GM19463 (cell line): ENCODE measurements at regions not wholly inside any gene's neighbourhood (a gene's known extent, or its start where the extent isn't known, plus 50 kb on each side); places are given as distances from the start of the nearest gene placed in this dataset.
"Not testable (repeated sequence)": the region's sequence is repeated elsewhere in the genome, so short reads cannot be mapped to it uniquely, and the experiment has no call there.

Experiments used
- ATAC-seq: cut with Tn5 transposase; IDR thresholded peaks from one replicate; pipeline ENCODE4 v1.9.1; 2021; ENCODE audit warnings: mild to moderate bottlenecking, moderate library complexity; ENCODE audit not compliant: unreplicated experiment

- ATAC-seq, result no peak
These were observed 151.7 kb downstream of the THBS2 start for GRCh38 chr6:169101981-169102380.

- ATAC-seq, result no peak
These were observed 152.4 kb downstream of the THBS2 start for GRCh38 chr6:169101036-169101805.

GRCh38 chr6:169099411-169100202 lies 154.0 kb downstream of the THBS2 start:
- no peak for ATAC-seq

DNA sequence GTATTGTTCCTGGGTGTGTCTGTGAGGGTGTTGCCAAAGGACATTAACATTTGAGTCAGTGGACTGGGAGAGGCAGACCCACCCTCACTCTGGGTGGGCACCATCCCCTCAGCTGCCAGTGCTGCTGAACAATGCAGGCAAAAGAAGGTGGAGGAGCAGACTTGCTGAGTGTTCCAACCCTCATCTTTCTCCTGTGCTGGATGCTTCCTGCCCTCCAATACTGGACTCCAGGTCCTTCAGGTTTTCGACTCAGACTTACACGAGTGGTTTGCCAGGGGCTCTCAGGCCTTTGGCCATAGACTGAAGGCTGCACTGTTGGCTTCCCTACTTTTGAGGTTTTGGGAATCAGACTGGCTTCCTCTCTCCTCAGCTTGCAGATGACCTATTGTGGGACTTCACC lies 155.0 kb downstream of the THBS2 start:
- not testable (repeated sequence) for ATAC-seq

- no peak for ATAC-seq
These were observed 155.5 kb downstream of the THBS2 start for GRCh38 chr6:169098116-169098515.

GRCh38 chr6:169097381-169097959 lies 156.2 kb downstream of the THBS2 start:
- ATAC-seq, result no peak

DNA sequence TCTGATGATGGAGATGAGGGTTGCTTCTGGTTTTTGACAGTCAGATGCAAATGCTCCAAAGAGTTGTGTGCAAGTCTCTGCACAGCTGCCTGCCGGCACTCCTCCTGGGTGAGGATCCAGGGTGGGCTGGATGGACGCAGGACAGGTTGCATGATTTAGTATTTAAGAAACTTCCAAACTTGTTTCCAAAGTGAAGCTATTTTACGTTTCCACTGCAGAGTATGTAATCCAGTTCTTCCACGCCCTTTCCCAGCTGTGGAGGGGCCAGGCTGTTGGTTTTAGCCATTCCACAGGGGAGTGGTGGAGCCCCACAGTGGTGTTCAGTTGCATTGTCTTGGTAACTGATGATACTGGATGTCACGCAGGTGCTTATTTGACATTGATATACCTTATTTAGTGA lies 157.3 kb downstream of the THBS2 start:
- ATAC-seq, result no peak

DNA sequence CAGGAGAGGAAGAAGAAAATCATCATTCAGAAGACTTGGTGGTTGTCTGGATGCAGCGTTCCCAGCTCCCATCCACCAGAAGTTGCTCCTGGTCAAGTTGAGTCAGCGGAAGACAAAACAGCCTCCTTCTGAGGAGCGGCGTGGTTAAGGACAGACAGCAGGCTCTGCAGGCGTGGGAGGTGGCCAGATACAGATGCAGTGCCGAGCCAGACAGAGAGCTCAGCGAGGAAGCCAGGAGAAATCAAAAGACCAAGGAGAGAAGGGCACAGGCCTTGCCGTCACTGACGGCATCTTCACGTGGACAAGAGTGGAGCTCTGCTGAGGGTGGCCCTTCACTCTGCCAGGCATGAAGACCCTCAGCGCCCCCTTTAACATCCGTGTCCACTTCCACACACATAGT lies 158.5 kb downstream of the THBS2 start:
- no peak for ATAC-seq

DNA sequence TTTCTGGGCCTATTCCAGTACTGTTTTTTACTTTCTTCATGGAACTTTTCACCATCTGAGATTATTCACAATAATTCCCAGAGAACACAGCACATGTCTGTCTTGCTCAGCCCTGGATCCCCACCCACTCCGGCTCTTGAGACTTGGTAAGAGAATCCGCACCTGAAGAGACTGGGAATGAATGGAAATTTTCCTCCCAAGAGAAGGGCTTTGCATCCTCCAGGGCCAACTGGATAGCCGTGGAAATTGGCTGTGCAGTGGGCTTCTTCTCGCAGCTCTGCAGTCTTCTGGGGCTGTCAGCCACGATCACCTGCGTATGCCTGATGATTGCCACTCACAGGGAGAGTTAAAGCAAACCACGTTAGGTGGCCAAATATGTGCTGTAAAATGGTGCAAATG lies 159.1 kb downstream of the THBS2 start:
- ATAC-seq, result no peak

- ATAC-seq, result no peak
These were observed 159.7 kb downstream of the THBS2 start for GRCh38 chr6:169093770-169094551.

DNA sequence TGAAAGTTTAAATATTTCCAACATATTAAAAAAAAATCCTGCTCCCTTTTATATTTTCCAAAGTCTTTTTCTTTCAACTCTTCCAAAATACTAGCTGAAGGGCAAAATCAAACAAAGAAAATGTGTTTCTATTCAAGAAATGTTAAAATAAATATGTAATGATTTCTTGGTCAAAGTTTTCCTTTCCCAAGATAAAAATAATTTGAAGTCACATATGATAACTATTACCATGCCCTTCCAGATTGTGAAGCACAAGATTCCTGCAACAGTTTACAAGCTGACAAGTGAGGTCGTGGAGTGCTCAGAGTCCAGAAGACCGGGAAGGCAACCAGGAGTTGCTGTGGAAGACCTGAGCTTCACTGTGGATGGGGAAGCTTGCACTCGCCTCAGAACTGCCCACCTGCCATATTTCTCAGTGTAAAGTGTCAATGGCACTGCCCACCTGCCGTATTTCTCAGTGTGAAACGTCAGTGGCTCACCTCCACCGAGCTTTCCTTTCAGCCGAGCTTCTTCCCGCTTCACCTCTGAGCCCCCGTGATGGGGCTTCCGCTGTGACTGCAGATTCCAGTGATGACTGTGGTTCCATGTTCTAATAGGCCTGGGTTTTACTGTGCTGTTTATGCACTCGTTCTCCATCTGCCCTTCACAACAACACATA lies 160.5 kb downstream of the THBS2 start:
- ATAC-seq, result no peak

DNA sequence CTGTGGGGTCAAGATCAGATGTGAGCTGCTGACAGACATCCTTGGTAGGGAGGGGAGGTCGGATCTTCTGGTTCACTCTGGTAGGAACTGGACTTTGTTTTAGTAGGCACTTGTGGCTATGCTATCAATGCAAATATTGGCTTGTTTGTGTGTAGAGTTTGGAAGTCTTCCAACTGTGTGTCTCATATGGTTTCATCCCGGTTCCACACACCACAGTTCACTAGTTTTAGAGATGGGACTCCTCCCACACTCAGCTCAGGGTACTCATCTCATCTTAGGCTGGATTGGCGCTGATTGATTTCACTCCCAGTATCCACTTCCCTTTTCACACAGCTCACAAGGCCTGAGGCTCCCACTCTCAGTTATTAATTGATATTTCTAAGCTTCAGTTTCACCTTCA lies 161.3 kb downstream of the THBS2 start:
- ATAC-seq, result peak; percentile 97

DNA sequence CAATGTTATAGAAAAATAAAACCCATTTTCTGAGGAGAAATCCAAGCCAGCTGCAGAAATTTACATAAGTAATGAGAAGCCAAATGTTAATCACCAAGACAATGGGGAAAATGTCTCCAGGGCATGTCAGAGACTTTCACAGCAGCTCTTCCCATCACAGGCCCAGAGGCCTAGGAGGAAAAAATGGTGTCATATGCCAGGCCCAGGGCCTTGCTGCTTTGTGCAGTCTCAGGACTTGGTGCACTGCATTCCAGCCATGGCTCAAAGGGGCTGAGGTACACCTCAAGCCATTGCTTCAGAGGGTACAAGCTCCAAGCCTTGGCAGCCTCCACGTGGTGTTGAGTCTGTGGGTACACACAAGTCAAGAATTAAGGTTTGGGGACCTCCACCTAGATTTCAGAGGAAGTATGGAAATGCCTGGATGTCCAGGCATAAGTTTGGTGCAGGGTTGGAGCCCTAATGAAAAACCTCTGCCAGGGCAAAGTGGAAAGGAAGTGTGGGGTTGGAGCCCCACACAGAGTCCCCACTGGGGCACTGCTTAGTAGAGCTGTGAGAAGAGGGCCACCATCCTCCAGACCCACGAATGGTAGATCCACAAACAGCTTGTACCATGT lies 163.0 kb downstream of the THBS2 start:
- not testable (repeated sequence) for ATAC-seq

GRCh38 chr6:169088762-169089161 lies 164.9 kb downstream of the THBS2 start:
- no peak for ATAC-seq

- ATAC-seq, result no peak
These were observed 166.1 kb downstream of the THBS2 start for GRCh38 chr6:169087443-169088041.

GRCh38 chr6:169086616-169087015 lies 167.0 kb downstream of the THBS2 start:
- not testable (repeated sequence) for ATAC-seq

DNA sequence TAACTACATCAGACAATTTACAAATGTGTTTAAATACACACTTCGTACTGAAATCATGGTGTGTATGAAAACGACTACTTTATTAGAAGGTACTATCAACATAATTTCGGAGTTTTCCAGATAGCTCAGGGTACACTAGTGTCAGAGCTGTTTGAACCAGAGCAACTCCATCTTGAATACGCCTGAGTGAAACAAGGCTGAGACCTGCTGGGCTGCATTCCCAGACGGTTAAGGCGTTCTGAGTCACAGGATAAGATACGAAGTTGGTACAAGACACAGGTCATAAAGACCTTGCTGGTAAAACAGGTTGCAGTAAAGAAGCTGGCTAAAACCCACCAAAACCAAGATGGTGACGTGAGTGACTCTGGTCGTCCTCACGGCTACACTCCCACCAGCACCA lies 167.6 kb downstream of the THBS2 start:
- ATAC-seq, result no peak

DNA sequence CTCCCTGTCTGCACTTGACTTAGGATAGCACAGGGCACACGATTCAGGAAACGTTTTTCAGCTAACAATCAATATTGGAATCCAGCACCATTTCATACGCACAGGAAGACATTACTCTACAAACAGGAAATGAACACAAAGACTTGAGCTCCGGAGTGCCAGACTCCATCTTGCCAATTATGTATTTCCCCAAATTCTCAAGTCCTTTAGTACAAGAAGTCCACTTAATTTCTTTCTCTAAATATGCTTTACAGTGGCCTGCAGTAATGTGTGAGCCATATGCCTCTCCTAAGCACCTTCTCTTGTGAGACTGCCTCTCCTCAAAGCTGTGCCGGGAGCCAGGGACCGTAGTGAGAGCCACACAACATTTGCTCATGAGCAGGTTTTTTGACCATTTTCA lies 168.2 kb downstream of the THBS2 start:
- ATAC-seq, result no peak

GRCh38 chr6:169084557-169084956 lies 169.1 kb downstream of the THBS2 start:
- not testable (repeated sequence) for ATAC-seq

GRCh38 chr6:169084067-169084466 lies 169.6 kb downstream of the THBS2 start:
- no peak for ATAC-seq
